Stimulated activated CD4-positive, alpha-beta T cell treated with anti-CD3 and anti-CD28 coated beads, Interleukin-2, amount 100 ng/mL, for 24 hours (primary cell): ENCODE measurements at regions not wholly inside any gene's neighbourhood (a gene's known extent, or its start where the extent isn't known, plus 50 kb on each side); places are given as distances from the start of the nearest gene placed in this dataset.
"Not testable (repeated sequence)": the region's sequence is repeated elsewhere in the genome, so short reads cannot be mapped to it uniquely, and the experiment has no call there.

ENCODE experiments used
- DNase-seq, 2 donors: peaks; one replicate each; pipeline ENCODE4 v3.0.0-alpha.2; 2020

DNA sequence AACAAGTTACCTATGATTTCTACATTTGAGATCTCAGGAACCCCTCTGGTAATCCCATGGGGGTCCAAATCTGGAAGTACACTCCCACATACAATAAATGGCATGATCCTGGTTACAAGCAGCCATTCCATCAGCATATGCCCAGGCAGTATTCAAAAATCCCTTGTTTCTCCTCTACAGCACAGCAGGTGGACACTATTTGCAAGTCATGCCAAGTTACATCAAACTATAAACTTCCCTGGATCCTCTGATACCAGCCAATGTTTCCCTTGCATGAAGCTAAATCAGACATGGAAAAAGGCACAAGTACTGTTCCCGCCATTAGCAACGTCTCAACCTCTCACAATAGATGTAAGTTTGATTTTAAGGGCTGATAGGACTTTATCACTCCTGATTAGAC, 134.5 kb upstream of the PRSS16 start:
- no peak for DNase-seq

- no peak for DNase-seq
These were observed 128.2 kb upstream of the PRSS16 start for GRCh38 chr6:27119329-27119728.

GRCh38 chr6:27119761-27120160, 127.7 kb upstream of the PRSS16 start:
- DNase-seq = no peak

- no peak for DNase-seq
These were observed 125.9 kb upstream of the PRSS16 start for GRCh38 chr6:27121640-27122039.

- no peak for DNase-seq
These were observed 123.2 kb upstream of the PRSS16 start for GRCh38 chr6:27124252-27124657.

DNA sequence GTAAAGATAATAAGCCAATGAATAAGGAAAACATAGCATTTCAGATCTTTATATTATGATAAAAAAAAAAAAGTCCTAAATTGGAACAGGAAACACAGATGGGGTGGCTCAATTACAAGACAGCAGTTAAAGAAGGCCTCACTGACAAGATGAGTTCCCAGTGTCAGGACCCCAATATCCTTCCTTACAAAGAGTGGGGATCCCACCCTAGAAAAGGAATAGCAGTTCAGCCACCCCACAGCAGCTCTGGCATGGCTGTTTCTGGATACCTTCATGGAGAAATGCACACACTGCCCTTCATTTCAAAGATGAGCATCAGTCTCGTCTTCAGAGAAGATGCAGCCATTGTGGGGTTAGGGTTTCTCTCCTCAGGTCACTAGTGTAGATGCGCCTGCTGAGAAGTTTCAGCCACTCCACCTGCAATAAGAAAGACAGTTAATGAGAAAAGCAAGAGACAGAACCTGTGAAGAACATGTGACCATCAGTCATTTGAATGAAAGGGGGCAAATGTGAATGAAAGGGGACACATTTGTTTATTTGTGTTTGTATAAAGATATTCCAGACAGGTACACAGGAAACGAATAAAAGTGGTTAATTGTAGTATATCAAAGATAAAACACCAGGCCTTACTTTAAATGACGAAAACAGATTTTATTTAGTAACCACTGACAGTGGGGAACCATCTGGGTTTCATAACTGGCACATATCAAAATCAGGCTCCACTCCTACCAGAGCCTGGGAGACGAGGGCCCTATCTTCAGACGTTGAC, 121.3 kb upstream of the PRSS16 start:
- DNase-seq = no peak

DNA sequence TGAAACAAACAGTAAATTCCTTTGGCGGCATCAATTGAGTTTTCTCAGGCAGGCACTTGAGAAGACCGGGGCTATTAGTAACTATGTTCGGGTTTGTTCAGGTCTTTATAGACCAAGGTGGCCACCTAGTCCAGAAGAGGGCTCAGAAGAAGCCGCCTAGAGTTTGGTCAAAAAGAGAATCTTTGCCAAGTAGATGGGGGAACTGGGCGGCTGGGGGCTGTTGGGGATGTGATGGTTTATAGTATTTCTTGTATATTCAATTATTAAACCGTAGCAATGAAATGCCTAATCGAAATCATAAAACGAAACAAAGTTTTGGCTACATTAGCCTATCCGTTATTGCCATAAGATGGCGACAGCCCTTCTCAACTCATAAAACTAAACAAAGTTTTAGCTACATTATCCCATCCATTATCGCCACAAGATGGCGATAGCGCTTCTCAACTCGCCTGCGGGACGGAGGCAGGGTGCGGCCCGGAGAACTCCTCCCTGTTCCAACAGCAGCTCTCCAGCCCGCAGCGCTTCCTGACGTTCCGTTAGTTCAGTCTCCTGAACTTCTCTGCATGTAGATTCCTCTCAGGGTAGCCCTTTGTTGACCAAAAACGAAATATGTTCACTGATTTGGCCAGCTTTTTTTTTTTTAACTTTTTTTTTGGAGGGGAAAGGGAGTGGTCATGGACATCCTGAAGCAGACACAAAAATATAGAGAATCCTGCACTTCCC, 120.5 kb upstream of the PRSS16 start:
- peak; percentile 80 to 87 for DNase-seq

DNA sequence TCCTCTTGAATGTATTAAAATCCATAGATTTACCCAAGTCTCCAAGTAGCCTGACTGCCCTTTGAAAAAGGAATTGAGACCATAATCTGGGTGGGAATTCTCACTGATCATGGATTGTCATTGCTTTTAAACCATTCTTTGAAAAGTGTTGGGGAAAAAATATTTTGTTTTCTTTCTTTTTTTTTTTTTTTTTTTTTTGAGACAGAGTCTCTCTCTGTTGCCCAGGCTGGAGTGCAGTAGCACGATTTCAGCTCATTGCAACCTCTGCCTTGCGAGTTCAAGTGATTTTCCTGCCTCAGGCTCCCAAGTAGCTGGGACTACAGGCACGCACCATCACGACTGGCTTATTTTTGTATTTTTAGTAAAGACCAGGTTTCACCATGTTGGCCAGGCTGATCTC, 119.6 kb upstream of the PRSS16 start:
- DNase-seq = not testable (repeated sequence)

GRCh38 chr6:27128311-27129094, 119.0 kb upstream of the PRSS16 start:
- DNase-seq = no peak

- DNase-seq = no peak
These were observed 118.2 kb upstream of the PRSS16 start for GRCh38 chr6:27129095-27129815.

DNA sequence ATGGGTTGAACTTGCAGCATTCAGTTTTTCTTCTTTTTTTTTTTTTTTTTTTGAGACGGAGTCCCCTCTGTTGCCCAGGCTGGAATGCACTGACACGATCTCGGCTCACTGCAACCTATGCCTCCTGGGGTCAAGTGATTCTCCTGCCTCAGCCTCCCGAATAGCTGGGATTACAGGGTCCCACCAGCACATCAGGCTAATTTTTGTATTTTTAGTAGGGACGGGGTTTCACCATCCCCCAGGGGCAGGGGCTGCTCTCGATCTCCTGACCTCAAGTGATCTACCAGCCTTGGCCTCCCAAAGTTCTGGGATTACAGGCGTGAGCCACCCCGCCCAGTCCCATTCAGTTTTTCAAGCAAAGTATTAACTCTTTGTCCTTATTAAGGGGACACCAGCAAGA, 117.6 kb upstream of the PRSS16 start:
- no peak for DNase-seq

DNA sequence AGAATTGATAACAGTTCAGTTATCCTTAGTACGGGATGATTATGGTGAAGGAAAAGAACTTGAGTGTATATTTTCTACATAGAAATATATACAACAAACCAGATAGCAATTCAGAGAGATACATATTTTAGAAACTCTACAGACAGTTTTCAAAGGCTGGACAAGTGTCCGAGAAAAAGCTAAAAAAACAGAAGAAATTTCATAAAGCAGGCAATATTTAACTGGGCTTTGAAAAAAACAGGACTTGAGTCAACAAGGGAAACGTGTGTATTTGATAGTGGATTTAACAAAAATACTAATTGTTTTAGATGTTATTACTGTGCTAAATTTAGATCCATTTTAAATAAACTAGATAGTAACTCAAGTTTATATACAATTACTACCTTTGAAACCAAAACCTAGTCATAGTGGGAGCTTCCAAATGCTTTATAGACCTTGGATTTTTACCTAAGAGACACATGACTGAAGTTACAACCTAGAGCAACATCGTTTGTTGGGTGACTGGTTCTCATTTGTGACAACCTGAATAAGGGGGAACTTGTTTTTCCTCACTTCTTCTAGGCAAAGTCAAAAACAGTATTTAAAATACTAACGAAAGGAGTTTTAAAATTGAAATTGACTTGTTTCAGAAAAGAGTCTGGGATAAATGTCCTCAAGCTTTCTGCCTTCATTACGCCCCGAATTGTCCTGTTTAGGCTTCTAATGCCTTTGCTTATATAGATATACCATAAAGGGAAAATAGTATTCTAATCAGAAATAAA, 116.7 kb upstream of the PRSS16 start:
- no peak for DNase-seq

DNA sequence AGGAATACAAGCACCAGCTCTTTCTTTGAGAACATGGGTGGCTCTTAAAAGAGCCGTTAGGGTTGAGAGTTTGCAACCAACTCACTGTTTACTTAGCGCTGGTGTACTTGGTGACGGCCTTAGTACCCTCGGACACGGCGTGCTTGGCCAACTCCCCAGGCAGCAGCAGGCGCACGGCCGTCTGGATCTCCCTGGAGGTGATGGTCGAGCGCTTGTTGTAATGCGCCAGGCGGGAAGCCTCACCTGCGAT, 115.3 kb upstream of the PRSS16 start:
- not testable (repeated sequence) for DNase-seq

GRCh38 chr6:27132532-27133280, 114.8 kb upstream of the PRSS16 start:
- DNase-seq = peak; percentile 82 to 86

DNA sequence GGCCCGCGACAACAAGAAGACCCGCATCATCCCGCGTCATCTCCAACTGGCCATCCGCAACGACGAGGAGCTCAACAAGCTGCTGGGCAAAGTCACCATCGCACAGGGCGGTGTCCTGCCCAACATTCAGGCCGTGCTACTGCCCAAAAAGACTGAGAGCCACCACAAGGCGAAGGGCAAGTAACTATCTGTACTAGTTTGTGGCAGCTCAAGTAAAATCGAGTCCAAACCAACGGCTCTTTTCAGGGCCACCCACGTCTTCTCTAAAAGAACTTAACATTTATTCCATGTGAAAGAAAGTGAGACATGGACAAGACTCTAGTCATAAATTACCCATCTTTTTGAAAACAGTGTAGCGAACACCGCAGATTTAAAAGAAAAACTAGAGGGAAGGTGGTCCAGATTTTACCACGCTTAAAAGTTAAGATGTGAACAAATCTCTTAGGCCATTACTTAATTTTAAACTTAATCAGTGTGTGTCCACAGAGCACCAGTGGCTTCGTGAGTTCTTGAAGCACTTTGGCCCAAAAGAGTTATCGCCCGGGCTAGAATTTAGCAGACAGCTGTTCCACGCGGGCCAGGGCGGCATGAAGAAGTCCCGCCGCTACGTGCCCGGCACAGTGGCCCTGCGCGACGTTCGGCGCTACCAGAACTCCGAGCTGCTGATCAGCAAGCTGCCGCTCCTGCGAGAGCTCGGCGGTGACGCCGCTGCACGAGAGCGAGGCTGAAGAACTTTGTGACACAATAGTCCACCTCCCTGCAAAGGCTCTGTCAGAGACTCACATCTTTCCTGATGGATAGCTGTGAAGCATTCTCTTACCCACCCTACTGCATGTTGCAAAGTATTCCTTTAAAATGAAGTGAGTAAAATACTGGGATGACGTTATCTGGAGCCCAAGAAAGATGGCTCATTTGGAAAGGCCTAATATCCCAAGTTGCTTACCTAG, 113.9 kb upstream of the PRSS16 start:
- DNase-seq = peak; percentile 62 to 79

DNA sequence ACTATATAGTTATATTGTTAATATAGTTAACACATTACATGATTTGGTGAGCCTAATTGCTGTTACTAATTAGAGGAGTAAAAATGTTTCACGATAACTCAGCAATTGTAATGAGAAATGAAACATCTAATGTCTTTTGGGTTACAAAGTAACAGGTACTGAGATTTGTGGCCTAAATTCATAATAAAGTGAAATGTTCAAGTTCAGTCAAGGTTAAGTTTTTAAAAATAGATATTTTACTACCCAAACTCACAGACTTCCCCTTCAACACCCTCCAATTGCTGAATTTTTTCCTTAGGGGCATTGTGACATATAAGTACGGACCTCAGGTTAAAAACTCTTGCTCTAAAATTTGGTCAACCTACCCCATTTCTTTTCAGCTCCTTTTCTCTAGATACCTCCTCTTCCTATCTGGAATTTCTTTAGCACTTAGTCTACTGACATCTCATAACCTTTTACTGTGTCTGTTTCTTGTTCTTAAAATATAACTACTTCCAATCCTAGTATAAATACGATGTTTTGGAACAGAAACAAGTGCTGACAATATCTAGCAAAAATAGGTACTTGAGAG, 112.3 kb upstream of the PRSS16 start:
- DNase-seq = no peak

- DNase-seq = no peak
These were observed 111.3 kb upstream of the PRSS16 start for GRCh38 chr6:27136077-27136644.

- DNase-seq = no peak
These were observed 110.3 kb upstream of the PRSS16 start for GRCh38 chr6:27136978-27137814.

- no peak for DNase-seq
These were observed 109.1 kb upstream of the PRSS16 start for GRCh38 chr6:27138406-27138805.
